HG03439 (cell line): ENCODE measurements at regions not wholly inside any gene's neighbourhood (a gene's known extent, or its start where the extent isn't known, plus 50 kb on each side); places are given as distances from the start of the nearest gene placed in this dataset.

Experiments used
- ATAC-seq: cut with Tn5 transposase; IDR thresholded peaks from one replicate; pipeline ENCODE4 v1.9.1; 2021; ENCODE audit warnings: mild to moderate bottlenecking, moderate library complexity; ENCODE audit not compliant: unreplicated experiment

GRCh38 chr9:81292056-81292805 lies 397.1 kb downstream of the TLE1 start:
- ATAC-seq, result no peak

GRCh38 chr9:81289622-81290021 lies 399.7 kb downstream of the TLE1 start:
- ATAC-seq, result no peak

- ATAC-seq, result no peak
These were observed 421.3 kb downstream of the TLE1 start for GRCh38 chr9:81268048-81268447.

GRCh38 chr9:81266674-81267073 lies 422.7 kb downstream of the TLE1 start:
- ATAC-seq, result no peak

- ATAC-seq, result no peak
These were observed 423.3 kb downstream of the TLE1 start for GRCh38 chr9:81266086-81266485.

- ATAC-seq, result no peak
These were observed 424.8 kb downstream of the TLE1 start for GRCh38 chr9:81264516-81264915.

GRCh38 chr9:81259896-81260295 lies 429.5 kb downstream of the TLE1 start:
- no peak for ATAC-seq

GRCh38 chr9:81256368-81256767 lies 433.0 kb downstream of the TLE1 start:
- no peak for ATAC-seq

- ATAC-seq, result no peak
These were observed 438.7 kb downstream of the TLE1 start for GRCh38 chr9:81250606-81251005.

- ATAC-seq, result no peak
These were observed 439.3 kb downstream of the TLE1 start for GRCh38 chr9:81250041-81250440.

- ATAC-seq, result no peak
These were observed 443.9 kb downstream of the TLE1 start for GRCh38 chr9:81245254-81245956.

GRCh38 chr9:81244631-81245030 lies 444.7 kb downstream of the TLE1 start:
- no peak for ATAC-seq

GRCh38 chr9:81242866-81243265 lies 446.5 kb downstream of the TLE1 start:
- no peak for ATAC-seq

- no peak for ATAC-seq
These were observed 450.0 kb downstream of the TLE1 start for GRCh38 chr9:81239388-81239787.

- no peak for ATAC-seq
These were observed 451.6 kb downstream of the TLE1 start for GRCh38 chr9:81237565-81238231.

GRCh38 chr9:81234924-81235610 lies 454.3 kb downstream of the TLE1 start:
- ATAC-seq, result no peak

GRCh38 chr9:81231011-81231410 lies 458.3 kb downstream of the TLE1 start:
- ATAC-seq, result no peak

GRCh38 chr9:81227507-81228245 lies 461.7 kb downstream of the TLE1 start:
- no peak for ATAC-seq

- ATAC-seq, result no peak
These were observed 463.8 kb downstream of the TLE1 start for GRCh38 chr9:81225596-81225995.

GRCh38 chr9:81224166-81225081 lies 464.9 kb downstream of the TLE1 start:
- no peak for ATAC-seq
